Neural cell (in vitro differentiated cells): ENCODE measurements at regions not wholly inside any gene's neighbourhood (a gene's known extent, or its start where the extent isn't known, plus 50 kb on each side); places are given as distances from the start of the nearest gene placed in this dataset.

ENCODE experiments used
- EP300 ChIP-seq: fragments of 450-650 bp; conservative IDR thresholded peaks from 2 replicates; pipeline ENCODE4 v1.6.1; 2014; ENCODE audit warnings: antibody characterized with exemption, mild to moderate bottlenecking, moderate library complexity; ENCODE audit not compliant: poor library complexity, severe bottlenecking
- POLR2AphosphoS5 ChIP-seq: IDR thresholded peaks from 2 replicates; pipeline ENCODE4 v1.6.1; 2012

DNA sequence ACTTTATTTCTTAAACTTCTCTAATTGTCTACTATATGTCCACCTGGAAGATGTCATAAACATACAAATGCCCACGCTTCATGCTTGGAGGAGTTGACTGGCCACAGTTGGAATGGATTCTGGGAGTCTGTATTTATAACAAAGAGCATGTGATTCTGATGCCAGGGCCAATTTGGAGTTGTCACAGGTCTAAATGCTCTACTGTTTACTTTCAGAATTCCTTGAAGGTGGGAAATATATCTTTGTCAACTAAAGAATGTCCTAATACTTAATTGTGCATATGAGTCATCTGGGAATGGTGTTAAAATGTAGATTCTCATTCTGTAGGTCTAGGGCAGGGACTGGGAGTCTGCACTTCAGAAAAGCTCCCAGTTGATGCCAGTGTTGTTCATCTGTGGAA is 196.1 kb downstream of the ANXA1 start:
- TF ChIP-seq EP300: no peak
- TF ChIP-seq POLR2AphosphoS5: no peak
